ENCODE measurements at regions not wholly inside any gene's neighbourhood (a gene's known extent, or its start where the extent isn't known, plus 50 kb on each side); places are given as distances from the start of the nearest gene placed in this dataset.

DNA sequence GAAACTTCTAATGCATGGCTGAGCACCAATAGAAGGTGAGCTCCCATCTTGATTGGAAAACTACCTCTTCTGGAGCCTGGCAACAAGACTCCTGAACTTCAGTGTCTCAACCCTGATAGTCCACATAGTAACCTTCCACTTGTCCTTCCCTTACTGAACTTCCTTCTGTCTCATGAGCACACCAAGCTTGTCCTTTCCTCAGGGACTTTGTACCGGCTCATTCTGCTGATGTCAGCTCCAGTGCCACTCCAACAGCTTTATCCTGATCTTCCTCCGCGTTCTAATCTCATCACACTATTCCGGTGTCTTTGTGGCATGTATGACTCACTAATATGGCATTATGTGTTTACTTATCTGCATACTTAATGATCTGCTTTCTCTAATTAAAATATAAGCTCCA is 862.0 kb upstream of the ID2 start (continued):
- TF ChIP-seq YY1 (IDR thresholded peaks at IDR 0.05; ENCODE audit: extremely low read depth, insufficient replicate concordance, low read depth, low read length) (no peak), ZFX (IDR thresholded peaks at IDR 0.05) (no peak), TCF7L2 (IDR thresholded peaks at IDR 0.05; ENCODE audit: borderline replicate concordance, extremely low read depth, insufficient read depth, insufficient read length) (no peak), POLR2A (IDR thresholded peaks at IDR 0.05; ENCODE audit: borderline replicate concordance, extremely low read depth, insufficient read depth, insufficient read length) (no peak)

DNA sequence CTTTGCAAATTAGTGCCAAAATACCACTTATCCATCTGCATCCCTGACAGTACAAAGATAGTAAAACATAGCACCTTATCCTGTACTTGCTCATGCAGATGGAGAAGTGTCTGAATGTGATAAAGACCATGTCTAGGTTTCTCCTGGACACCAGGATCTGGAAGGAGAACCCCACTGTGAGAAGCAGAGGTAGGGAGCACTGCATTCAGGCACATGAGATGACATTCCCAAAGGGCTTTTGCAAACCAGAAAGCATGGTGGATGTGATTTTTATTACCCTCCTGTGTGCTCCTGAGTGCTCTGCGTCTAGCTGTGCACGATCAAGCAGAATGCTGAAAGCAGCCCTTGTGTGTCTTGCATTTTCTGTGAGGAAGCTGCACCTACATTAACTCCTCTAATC is 857.6 kb upstream of the ID2 start:
- POLR2A ChIA-PET = no interaction called here
- no TSS peak for BruUV-seq (replicated peaks)
- CTCF ChIA-PET = no interaction called here

More for the DNA sequence above, 857.6 kb upstream of the ID2 start:
- Histone ChIP-seq H3K27me3 (ENCODE audit: insufficient read depth, low read length) (peaks cover 8% of the 10 kb centered on the region; the same call in 1 of the 2 replicates), H3K27ac (ENCODE audit: low read depth, low read length) (no peak overlapping the region), H3K9ac (ENCODE audit: low read length) (no peak overlapping the region), H3K4me2 (ENCODE audit: low read length) (no peak overlapping the region), H3K4me3 (replicated peaks in 1 of 2; ENCODE audit: low read depth in 1 of 2, low read length in 2 of 2) (no peak overlapping the region), H3K36me3 (ENCODE audit: control insufficient read depth in 1 of 2, insufficient read depth in 2 of 2, low read length in 2 of 2) (no peaks in the 10 kb centered on the region), H4K20me1 (ENCODE audit: insufficient read depth) (no peaks in the 10 kb centered on the region), H2AFZ (ENCODE audit: low read depth, low read length, poor library complexity, severe bottlenecking) (no peak overlapping the region), H3K9me3 (ENCODE audit: control insufficient read depth in 1 of 2, insufficient read depth in 1 of 2, low read depth in 1 of 2, low read length in 2 of 2) (no peaks in the 10 kb centered on the region), H3K9me2 (ENCODE audit: insufficient read depth) (no peaks in the 10 kb centered on the region), H3K4me1 (ENCODE audit: control insufficient read depth in 1 of 2, insufficient read depth in 2 of 2, low read length in 2 of 2) (no peaks in the 10 kb centered on the region), H3K79me2 (ENCODE audit: insufficient read depth, low read length) (no peaks in the 10 kb centered on the region)
- TF ChIP-seq EZH2 (IDR thresholded peaks at IDR 0.05) (no peak), EZH2phosphoT487 (IDR thresholded peaks at IDR 0.05; ENCODE audit: borderline replicate concordance) (no peak), TCF7L2 (IDR thresholded peaks at IDR 0.05; ENCODE audit: borderline replicate concordance, extremely low read depth, insufficient read depth, insufficient read length) (no peak), CTCF (IDR thresholded peaks at IDR 0.05 in 2 of 3, conservative IDR thresholded peaks at IDR 0.05 in 1 of 3; ENCODE audit: borderline replicate concordance in 1 of 3, insufficient read depth in 1 of 3, low read depth in 2 of 3, low read length in 2 of 3) (no peak), POLR2A (IDR thresholded peaks at IDR 0.05; ENCODE audit: borderline replicate concordance, extremely low read depth, insufficient read depth, insufficient read length) (no peak), ZNF274 (IDR thresholded peaks at IDR 0.05; ENCODE audit: low read depth, low read length) (no peak), SRF (IDR thresholded peaks at IDR 0.05; ENCODE audit: low read depth) (no peak), SP1 (IDR thresholded peaks at IDR 0.05; ENCODE audit: low read depth) (no peak), CEBPB (IDR thresholded peaks at IDR 0.05; ENCODE audit: low read depth) (no peak), ZFX (IDR thresholded peaks at IDR 0.05) (no peak), SIN3A (IDR thresholded peaks at IDR 0.05; ENCODE audit: low read depth) (no peak), ZBTB33 (IDR thresholded peaks at IDR 0.05; ENCODE audit: extremely low read depth, insufficient replicate concordance, low read length) (no peak)
- TF ChIP-seq, protein P1, sequence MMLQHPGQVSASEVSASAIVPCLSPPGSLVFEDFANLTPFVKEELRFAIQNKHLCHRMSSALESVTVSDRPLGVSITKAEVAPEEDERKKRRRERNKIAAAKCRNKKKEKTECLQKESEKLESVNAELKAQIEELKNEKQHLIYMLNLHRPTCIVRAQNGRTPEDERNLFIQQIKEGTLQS (IDR thresholded peaks at IDR 0.05) = no peak
- RAD21 ChIA-PET (ENCODE audit: low non-redundant PET in 1 of 2, low total read pairs in 2 of 2, uncharacterized antibody in 2 of 2, unreplicated experiment in 2 of 2) = no interaction called here
- DNase-seq (ENCODE audit: low read depth, low spot score) = no peak
- ATAC-seq = no peak
- intact Hi-C loops (cut with micrococcal nuclease) = no loop called here
